Amniotic stem cell (primary cell): ENCODE measurements at regions not wholly inside any gene's neighbourhood (a gene's known extent, or its start where the extent isn't known, plus 50 kb on each side); places are given as distances from the start of the nearest gene placed in this dataset.
"Not testable (repeated sequence)": the region's sequence is repeated elsewhere in the genome, so short reads cannot be mapped to it uniquely, and the experiment has no call there.

ENCODE experiments used
- DNase-seq: peaks from one replicate; lab custom pipeline; 2025; lab: John Stamatoyannopoulos, UW

DNA sequence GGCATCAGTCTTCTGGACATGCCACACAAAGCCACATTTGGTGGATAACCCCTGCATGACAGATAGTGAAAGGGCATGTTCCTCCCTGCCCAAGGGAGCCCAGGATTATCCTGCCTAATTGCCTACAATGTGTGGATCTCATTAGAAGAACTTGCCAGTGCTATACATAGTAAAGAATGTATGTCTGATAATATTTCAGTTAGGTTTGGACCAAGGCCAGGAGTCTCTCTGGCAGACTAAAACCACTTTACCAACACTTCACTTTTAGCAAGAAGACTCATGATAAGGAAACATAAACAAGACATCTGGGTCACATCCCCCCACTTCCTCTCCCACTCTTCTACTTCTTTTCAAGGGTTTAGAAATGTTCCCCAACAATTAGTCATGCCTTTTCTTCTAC, 196.7 kb downstream of the MTERF1 start:
- DNase-seq, result no peak

DNA sequence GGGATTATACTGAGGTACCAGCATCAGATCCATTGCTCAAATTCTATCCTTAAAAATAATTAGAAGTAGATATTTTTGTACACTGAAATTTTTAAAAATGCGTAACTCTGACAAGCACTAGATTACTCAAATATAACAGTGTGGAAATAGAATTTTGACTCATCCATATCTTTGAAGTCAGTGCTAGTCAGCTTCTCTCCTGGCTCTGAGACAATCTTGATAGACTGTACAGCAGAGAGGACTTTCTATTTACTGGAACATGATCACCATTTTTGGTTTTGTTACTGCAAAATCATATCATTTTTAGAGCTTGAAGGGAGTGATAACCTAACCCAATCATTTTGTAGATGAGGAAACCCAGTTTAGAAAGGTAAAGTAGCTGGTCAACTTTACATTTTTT, 195.0 kb downstream of the MTERF1 start:
- DNase-seq, result no peak

DNA sequence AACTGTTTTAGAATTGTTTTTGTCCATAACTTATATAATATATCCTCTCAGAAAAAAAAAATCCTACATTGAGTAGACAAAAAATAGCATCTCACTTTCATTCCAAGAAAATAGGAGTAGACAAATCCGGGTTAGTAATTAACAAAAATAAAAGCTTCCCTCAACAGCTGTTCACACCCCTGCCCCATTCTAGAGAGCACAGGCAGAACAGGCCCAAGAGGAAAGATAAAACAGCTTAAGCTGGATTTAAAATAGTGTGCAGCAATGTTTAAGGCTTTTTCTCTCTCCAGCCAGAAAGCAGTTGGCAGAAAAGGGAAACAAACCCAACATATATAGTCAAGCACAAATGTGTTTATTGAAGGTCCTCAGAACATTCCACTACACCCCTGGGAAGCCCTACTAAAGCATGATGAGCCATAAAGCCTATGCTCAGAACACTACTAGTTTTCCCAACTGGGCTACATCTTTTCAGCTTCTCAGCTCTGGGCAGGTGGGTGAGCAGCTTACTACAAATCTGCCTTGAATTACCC, 189.9 kb downstream of the MTERF1 start:
- DNase-seq, result no peak

DNA sequence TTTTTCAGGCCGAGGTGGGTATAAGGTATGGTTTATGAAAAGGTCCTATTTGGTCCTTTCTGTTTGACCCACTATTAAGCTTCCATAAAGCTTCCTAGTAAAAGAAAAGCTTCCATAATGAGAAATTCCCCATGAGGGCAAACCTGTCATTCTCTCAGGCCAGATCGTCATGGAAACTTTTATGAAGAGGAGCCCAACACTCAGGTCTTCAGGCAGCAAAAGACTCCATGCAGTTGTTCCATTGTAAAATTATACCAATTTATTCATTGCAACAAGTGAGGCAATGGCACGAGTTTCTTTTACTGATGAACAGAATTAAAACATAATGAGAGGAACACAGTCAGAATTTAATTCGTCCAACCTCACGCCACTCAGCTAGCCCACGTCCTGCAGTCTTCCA, 188.6 kb downstream of the MTERF1 start:
- no peak for DNase-seq

DNA sequence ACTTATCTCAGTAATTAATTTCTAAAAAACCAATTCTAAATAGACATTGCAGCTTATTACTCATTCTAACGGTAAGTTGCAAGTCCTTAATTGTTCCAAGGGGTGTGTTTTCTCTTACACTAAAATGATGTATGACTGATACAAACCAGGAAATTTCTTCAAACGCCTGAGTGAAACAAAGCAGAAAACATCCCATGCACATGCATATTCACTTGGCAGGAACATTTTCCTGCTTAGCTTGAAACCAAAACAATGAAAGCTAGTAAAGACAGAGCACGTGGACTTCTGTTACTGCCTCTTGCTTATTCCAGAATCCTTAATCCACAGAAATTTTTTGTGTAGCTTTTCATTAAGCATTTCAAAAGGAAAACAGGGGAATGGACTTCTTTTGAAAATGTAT, 187.7 kb downstream of the MTERF1 start:
- DNase-seq, result no peak

DNA sequence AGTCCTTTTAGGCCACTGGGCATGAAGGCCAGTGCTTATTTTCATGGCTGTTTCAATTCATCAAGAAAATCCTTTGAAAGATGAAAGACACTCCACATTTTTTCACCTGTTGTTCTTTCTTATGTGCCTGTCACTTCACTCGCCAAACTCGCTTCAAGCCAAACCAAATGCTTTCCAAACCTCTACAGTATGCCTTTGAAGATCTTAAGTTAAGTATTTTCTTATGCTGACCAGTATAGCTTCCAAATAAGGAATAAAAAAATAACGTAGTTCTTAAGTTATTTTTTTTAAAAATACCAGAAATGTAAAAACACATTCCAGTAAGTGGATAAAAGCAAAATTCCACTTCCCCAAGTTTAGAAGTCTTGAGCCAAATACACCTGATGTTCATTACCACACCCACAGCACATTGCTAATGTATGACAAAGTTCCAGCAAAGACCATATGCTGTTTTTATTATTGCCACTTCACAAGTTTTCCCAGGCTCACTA, 186.1 kb downstream of the MTERF1 start:
- DNase-seq, result no peak

DNA sequence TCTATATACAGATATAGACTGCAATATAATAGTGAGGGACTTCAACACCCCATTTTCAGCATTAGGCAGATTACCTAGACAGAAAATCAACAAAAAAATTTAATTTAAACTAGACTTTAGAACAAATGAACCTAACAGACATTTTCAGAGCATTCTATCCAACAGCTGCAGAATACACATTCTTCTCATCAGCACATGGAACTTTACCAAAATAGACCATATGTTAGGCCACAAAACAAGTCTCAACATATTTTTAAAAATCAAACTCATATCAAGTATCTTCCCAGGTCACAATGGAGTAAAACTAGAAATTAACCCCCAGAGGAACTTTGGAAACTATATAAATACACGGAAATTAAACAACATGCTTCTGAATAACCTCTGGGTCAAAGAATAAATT, 169.6 kb downstream of the MTERF1 start:
- no peak for DNase-seq

DNA sequence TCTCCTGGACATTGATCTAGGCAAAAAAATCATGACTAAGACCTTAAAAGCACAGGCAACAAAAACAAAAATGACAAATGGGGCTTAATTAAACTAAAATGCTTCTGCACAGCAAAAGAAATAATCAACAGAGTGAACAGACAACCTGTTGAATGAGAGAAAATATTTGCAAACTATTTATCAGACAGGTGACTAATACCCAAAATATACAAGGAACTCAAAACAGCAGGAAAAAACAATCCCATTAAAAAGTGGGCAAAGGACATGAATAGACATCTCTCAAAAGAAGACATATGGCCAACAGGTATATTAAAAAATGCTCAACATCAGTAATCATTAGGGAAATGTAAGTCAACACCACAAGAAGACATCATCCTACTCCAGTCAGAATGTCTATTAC, 166.8 kb downstream of the MTERF1 start:
- no peak for DNase-seq

DNA sequence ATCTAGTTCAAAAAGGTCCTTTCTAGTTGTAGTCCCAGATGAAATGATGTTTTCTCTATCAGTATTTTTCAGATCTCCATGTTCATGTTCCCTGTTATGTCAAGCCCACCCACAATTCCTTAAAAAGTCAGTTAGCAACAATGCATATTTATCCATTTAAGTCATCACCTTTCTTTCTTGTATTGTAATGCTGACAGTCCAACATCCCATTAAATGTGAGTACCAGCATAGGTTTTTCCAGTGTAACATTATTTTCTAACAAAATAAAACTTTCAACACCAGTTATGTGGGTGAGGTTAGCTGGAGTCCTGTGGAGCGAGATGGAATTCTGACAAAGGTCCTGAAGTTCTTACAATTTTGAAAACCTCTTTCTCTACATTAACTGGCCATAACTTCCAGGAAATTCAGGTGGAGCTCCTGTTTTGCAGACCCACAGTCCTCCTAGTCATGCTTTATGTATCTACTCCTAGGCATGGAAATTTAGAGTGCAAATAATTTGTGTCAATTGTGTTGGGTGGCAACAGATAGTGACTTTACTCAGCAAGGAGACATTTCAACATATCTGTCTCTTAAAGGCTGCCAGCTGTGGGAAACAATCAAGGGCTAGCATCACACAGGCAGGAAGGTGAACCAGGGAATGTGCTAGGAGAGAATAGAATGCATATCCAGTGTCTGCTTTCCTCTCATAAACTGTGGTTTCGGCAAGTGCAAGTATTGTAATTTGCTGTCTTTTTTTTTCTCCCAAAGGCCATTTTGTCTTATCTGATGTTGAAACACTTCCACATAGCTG, 162.6 kb downstream of the MTERF1 start:
- no peak for DNase-seq

DNA sequence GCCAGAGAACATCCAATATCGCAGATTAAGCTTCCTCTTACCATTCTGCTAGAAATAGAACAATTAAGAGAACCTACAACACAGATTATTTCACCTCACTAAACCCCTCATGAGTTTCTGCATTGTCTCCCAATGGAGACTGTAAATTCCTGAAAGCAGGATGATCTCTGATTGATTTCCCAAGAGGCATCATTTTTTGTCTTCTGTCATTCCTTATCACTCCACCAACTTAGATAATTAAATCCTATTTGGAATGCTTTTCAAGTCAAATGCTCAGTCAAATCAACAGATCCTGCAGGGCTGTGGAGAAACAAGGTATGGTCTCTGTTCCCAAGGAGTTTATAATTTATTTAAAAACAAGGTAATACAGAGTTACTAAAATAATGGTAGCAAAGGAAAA, 161.5 kb downstream of the MTERF1 start:
- no peak for DNase-seq

DNA sequence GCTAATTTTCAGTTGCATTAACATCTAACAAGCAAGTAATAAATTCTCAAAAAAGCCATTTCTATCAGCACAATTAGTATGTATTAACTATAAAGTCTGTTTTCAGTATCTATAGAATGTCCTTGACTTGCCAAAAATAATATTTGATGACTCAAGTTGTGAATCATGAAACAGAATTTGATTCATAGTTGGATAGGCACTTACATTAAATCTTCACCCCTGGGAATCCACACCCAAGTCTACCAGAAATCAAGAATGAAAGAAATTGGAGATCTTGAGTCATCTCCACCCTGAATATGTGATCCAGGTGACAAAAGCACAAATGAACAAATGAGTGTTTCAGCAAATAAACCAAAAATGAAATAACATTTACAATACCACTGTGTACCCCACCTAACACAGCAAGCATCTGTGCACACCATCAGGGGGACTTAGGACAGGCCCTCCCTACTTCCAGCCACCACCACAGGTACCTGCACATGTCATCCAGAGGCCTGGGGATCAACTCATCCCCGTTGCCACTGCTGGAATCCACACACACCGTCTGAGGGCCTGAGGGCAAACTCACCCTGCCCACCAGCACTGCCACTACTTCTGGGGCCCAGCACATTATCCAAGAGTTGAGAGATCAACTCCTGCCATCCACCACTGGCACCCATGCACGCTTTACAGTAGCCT, 160.1 kb downstream of the MTERF1 start:
- no peak for DNase-seq

DNA sequence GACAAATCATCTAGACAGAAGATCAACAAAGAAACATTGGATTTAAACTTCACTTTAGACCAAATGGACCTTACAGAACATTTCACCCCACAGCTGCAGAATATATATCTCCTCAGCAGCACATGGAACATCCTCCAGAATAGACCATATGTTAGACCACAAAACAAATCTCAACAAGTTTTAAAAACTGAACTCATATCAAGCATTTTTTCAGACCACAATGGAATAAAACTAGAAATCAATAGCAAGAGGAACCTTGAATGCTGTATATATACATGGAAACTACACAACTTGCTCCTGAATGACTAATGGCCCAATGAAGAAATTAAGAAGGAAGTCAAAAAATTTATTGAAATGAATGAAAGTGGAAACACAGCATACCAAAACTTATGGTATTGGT, 157.7 kb downstream of the MTERF1 start:
- no peak for DNase-seq

DNA sequence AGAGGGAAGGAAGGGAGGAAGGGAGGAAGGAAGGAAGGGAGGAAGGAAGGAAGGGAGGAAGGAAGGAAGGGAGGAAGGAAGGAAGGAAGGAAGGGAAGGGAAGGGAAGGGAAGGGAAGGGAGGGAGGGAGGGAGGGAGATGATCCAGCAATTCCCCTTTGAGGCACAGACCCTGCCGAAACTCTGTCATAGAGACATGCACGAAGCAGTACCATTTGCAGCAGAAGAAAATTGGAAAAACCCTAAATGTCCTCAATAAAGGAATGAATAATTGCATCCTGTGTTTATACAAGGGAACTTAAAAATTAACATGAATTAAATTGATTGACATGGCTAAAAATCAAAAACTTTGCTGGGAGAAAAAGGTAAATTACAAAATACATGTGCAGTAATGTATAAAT, 151.5 kb downstream of the MTERF1 start:
- not testable (repeated sequence) for DNase-seq

DNA sequence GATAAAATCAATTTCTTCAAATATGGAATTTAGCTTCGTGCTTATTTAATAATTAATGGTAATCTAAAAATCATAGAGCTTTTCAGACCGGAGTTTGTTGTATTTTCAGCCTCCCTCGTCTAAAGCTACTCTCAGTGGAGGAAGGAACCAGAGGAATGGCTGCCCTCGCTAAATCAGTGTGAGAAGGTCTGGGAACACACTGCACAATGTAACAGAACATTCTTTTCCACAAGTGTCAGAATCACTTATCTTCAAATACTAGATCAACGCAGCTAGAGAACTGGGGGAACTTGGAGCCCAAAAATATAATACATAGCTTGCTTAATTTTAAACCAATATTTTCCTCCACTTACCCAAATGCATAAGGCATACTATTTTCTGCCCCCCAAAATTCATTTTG, 148.5 kb downstream of the MTERF1 start:
- no peak for DNase-seq

DNA sequence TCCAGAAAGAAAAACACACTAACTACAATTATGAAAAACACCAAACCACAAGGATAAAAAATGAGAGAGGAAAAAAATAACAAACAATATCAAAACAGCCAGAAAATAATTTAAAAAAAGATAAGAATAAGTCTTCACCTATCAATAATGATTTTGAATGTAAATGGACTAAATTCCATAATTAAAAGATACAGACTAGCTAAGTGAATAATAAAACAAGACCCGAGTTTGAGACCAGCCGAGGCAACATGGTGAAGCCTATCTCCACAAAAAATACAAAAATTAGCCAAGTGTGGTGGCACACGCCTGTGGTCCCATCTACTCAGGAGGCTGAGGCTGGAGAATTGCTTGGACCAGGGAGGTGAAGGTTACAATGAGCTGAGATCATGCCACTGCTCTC, 131.1 kb downstream of the MTERF1 start:
- no peak for DNase-seq

DNA sequence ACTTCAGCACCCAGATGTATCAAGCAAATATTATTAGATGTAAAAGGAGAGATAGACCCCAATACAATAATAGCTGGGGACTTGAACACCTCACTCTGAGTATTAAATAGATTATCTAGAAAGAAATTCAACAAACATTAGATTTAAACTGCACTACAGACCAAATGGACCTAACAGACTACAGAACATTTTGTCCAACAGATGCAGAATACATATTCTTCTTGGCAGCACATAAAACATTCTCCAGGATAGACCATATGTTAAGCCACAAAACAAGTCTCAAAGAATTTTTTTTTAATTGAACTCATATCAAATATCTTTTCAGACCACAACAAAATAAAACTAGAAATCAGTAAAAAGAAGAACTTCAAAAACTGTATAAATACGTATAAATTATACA, 130.4 kb downstream of the MTERF1 start:
- DNase-seq, result no peak

DNA sequence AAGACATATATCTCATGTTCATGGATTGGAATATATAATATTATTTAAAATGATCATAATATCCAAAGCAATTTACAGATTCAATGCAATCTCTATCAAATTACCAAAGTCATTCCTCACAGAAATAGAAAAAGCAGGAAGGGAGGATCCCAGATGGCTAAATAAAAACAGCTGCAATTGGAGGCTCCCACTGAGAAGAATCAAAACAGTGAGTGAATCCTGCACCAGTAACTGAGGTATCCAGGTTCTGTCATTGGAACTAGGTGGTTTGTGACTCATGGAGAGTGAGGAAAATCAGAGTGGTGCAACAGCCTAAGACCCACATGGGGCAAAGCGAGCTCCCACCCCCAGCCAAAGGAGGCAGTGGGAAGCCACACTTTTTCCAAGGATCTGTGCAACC, 128.4 kb downstream of the MTERF1 start:
- DNase-seq, result no peak

DNA sequence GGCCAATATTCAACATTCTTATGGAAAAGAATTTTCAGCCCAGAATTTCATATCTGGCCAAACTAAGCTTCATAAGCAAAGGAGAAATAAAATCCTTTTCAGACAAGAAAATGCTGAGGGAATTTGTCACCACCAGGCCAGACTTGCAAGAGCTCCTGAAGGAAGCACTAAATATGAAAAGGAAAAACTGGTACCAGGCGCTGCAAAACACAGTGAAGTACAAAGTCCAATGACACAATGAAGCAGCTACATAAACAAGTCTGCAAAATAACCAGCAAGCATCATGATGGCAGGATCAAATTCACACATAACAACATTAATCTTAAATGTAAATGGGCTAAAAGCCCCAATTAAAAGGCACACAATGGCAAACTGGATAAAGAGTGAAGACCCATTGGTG, 126.2 kb downstream of the MTERF1 start:
- DNase-seq, result not testable (repeated sequence)

DNA sequence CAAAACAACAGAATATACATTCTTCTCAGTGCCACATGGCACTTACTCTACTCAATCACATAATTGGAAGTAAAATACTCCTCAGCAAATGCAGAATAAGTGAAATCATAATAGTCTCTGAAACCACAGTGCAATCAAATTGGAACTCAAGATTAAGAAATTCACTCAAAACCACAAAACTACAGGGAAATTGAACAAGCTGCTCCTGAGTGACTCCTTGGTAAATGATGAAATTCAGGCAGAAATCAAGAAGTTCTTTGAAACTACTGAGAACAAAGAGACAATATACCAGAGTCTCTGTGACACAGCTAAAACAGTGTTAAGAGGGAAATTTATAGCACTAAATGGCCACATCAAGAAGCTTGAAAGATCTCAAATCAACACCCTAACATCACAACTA, 125.4 kb downstream of the MTERF1 start:
- DNase-seq, result not testable (repeated sequence)

DNA sequence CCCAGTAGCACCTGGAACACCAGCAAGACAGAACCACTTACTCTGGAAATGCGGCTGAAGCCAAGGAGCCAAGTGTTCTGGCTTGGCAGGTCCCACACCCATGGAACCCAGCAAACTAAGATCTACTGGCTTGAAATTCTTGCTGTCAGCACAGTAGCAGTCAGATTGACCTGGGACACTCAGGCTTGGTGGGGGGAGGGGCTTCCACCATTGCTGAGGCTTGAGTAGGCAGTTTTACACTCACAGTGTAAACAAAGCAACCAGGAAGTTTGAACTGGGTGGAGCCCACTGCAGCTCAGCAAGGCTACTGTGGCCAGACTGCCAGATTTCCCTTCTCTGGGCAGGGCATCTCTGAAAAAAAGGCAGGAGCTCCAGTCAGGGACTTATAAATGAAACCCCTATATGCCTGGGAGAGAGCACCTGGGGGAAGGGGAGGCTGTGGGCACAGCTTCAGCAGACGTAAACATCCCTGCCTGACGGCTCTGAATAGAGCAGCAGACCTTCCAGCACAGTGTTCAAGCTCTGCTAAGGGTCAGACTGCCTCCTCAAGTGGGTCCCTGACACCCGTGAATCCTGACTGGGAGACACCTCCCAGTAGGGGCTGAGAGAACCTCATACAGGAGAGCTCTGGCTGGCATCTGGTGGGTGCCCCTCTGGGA, 121.2 kb downstream of the MTERF1 start:
- no peak for DNase-seq

DNA sequence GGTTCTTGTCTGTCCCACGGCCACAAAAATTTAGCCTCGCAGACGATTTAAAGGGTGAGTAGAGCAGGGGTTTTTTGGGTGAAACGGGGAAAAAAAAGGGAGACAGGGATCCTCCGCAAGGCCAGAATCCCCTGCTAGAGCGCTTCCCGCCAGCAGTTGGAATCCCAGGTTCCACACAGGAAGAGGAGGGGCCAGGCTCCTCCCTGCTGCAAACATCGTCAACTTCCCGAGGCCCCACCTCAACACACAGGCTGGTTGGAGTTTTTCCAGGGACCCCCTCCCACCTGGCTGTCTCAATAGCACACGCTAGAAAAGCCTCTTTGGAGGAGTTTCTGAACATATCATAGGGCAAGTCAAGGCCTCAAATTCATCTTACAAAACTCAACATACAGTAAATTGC, 112.7 kb downstream of the MTERF1 start:
- DNase-seq, result no peak

DNA sequence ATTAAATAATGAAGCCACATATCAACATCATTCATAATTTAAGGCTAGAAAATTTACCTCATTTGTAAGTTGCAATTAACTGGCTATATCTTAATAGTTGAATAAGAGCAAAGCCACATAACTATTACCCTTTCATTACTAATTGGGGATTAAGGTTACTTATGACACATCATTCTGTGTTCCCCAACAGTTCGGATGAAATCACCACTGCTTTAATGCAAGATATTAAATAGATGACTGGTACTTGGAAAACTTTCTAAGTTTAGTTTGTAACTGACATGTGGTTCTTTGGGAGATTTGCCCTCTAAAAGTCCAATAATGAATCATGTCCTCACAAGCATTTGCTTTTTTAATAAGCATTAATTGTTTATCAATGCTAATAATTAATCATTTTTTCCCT, 109.1 kb downstream of the MTERF1 start:
- no peak for DNase-seq
